Mesenchymal stem cell (in vitro differentiated cells and primary cell): ENCODE measurements at regions not wholly inside any gene's neighbourhood (a gene's known extent, or its start where the extent isn't known, plus 50 kb on each side); places are given as distances from the start of the nearest gene placed in this dataset.

ENCODE experiments used
- DNase-seq: peaks from one replicate; pipeline ENCODE4 v3.0.0-alpha.2; 2013
- H2AFZ ChIP-seq: one replicate; pipeline ENCODE4 v1.6.1; 2013; ENCODE audit warnings: low read depth, mild to moderate bottlenecking, control low read depth, inconsistent platforms, low read length, moderate library complexity
- H2AK5ac ChIP-seq: 2 replicates; pipeline ENCODE4 v1.6.1; 2013; ENCODE audit warnings: low read length, moderate library complexity, mild to moderate bottlenecking, inconsistent platforms; ENCODE audit not compliant: severe bottlenecking
- H2BK120ac ChIP-seq: one replicate; pipeline ENCODE4 v1.6.1; 2013; ENCODE audit warnings: low read depth, mild to moderate bottlenecking, inconsistent platforms, low read length, moderate library complexity
- H2BK12ac ChIP-seq, 2 experiments: one replicate each; pipeline ENCODE4 v1.6.1; 2013; ENCODE audit warnings: inconsistent platforms in 2 of 2, low read length in 2 of 2, mild to moderate bottlenecking in 2 of 2, moderate library complexity in 2 of 2, control low read depth in 1 of 2
- H2BK15ac ChIP-seq: one replicate; pipeline ENCODE4 v1.6.1; 2013; ENCODE audit warnings: mild to moderate bottlenecking, low read depth, inconsistent platforms; ENCODE audit not compliant: poor library complexity, severe bottlenecking
- H2BK5ac ChIP-seq: 2 replicates; pipeline ENCODE4 v1.6.1; 2013; ENCODE audit warnings: low read depth, mild to moderate bottlenecking, low read length, control low read depth, inconsistent platforms; ENCODE audit not compliant: poor library complexity, severe bottlenecking
- H3K14ac ChIP-seq, 2 experiments: one replicate each; pipeline ENCODE4 v1.6.1; 2013; ENCODE audit warnings: inconsistent platforms in 2 of 2, low read length in 2 of 2, control low read depth in 1 of 2, mild to moderate bottlenecking in 1 of 2, moderate library complexity in 1 of 2
- H3K18ac ChIP-seq, 2 experiments: one replicate each; pipeline ENCODE4 v1.6.1; 2013; ENCODE audit warnings: inconsistent platforms in 2 of 2, low read length in 2 of 2, control low read depth in 1 of 2, low read depth in 1 of 2, mild to moderate bottlenecking in 1 of 2
- H3K23ac ChIP-seq, 2 experiments: one replicate each; pipeline ENCODE4 v1.6.1; 2013; ENCODE audit warnings: inconsistent platforms in 2 of 2, low read length in 2 of 2, mild to moderate bottlenecking in 2 of 2, moderate library complexity in 2 of 2, control low read depth in 1 of 2
- H3K27ac ChIP-seq: 2 replicates; pipeline ENCODE4 v1.5.1; 2013; ENCODE audit warnings: mild to moderate bottlenecking, moderate library complexity, low read length, control low read depth, inconsistent platforms; ENCODE audit not compliant: poor library complexity, severe bottlenecking
- H3K27me3 ChIP-seq, 2 experiments: 2 replicates each; pipeline versions ENCODE4 v1.6.1 to v1.7.0; 2013; ENCODE audit warnings: low read length in 2 of 2, mild to moderate bottlenecking in 2 of 2, moderate library complexity in 2 of 2, control low read depth in 1 of 2, inconsistent platforms in 1 of 2; ENCODE audit not compliant: control insufficient read depth in 1 of 2, insufficient read depth in 1 of 2
- H3K36me3 ChIP-seq, 2 experiments: 2 replicates each; pipeline versions ENCODE4 v1.6.1 to v1.7.0; 2013; ENCODE audit warnings: low read length in 2 of 2, control low read depth in 1 of 2, inconsistent platforms in 1 of 2, low read depth in 1 of 2, mild to moderate bottlenecking in 1 of 2; ENCODE audit not compliant: insufficient read depth in 2 of 2, control insufficient read depth in 1 of 2
- H3K4ac ChIP-seq, 2 experiments: one replicate each; pipeline ENCODE4 v1.6.1; 2013; ENCODE audit warnings: inconsistent platforms in 2 of 2, low read length in 2 of 2, mild to moderate bottlenecking in 2 of 2, moderate library complexity in 2 of 2, control low read depth in 1 of 2, low read depth in 1 of 2
- H3K4me1 ChIP-seq: 2 replicates; pipeline ENCODE4 v1.6.1; 2013; ENCODE audit warnings: low read depth, low read length, control low read depth; ENCODE audit not compliant: control insufficient read depth, insufficient read depth
- H3K4me2 ChIP-seq: 2 replicates; pipeline ENCODE4 v1.6.1; 2013; ENCODE audit warnings: low read length, mild to moderate bottlenecking, inconsistent platforms; ENCODE audit not compliant: poor library complexity, severe bottlenecking
- H3K4me3 ChIP-seq, 2 experiments: 2 replicates each; pipeline versions ENCODE4 v1.5.1 to v1.7.0; 2013; ENCODE audit warnings: low read length in 2 of 2, mild to moderate bottlenecking in 2 of 2, control low read depth in 1 of 2, low read depth in 1 of 2; ENCODE audit not compliant: insufficient read depth in 1 of 2
- H3K79me1 ChIP-seq: replicated peaks from 2 replicates; pipeline ENCODE4 v1.6.1; 2013; ENCODE audit warnings: mild to moderate bottlenecking, control low read depth, low read length, inconsistent platforms; ENCODE audit not compliant: poor library complexity, severe bottlenecking
- H3K9ac ChIP-seq: 2 replicates; pipeline ENCODE4 v1.7.0; 2013; ENCODE audit warnings: mild to moderate bottlenecking, low read length, moderate library complexity
- H3K9me3 ChIP-seq: 2 replicates; pipeline ENCODE4 v1.7.0; 2013; ENCODE audit warnings: mild to moderate bottlenecking, low read length; ENCODE audit not compliant: control insufficient read depth
- H4K8ac ChIP-seq: one replicate; pipeline ENCODE4 v1.6.1; 2013; ENCODE audit warnings: inconsistent platforms, mild to moderate bottlenecking, low read length, moderate library complexity
- H4K91ac ChIP-seq: one replicate; pipeline ENCODE4 v1.6.1; 2013; ENCODE audit warnings: mild to moderate bottlenecking, low read length, inconsistent platforms
- WGBS: methylation state at CpG from one replicate; pipeline ENCODE4 v1.1.7; 2013; ENCODE audit warnings: mixed read lengths; 5-methylcytosine and 5-hydroxymethylcytosine counted together

- no peak overlapping the region for H4K8ac ChIP-seq
- peaks cover 0 to 4% of the 10 kb centered on the region in 2 experiments for H3K27me3 ChIP-seq
- 22% methylated on average over 1 of the region's 1 CpG for WGBS
- no peaks in the 10 kb centered on the region for H3K79me1 ChIP-seq
- no peaks in the 10 kb centered on the region for H3K9me3 ChIP-seq
- H3K36me3 ChIP-seq: no peaks in the 10 kb centered on the region
- peak; percentile 47 for DNase-seq
- H2BK120ac ChIP-seq: no peak overlapping the region
- no peak overlapping the region for H2BK15ac ChIP-seq
- no peak overlapping the region for H3K23ac ChIP-seq
- H3K4me3 ChIP-seq: no peak overlapping the region
- H2BK5ac ChIP-seq: no peak overlapping the region
- peak overlapping the region; percentile 2 for H3K27ac ChIP-seq
- no peak overlapping the region for H4K91ac ChIP-seq
- no peak overlapping the region for H3K4me2 ChIP-seq
- no peak overlapping the region for H3K4ac ChIP-seq
- H2AK5ac ChIP-seq: no peak overlapping the region
- H3K18ac ChIP-seq: no peak overlapping the region
- no peak overlapping the region for H2BK12ac ChIP-seq
- no peak overlapping the region for H3K14ac ChIP-seq
- peaks cover 18% of the 10 kb centered on the region for H3K4me1 ChIP-seq
- no peak overlapping the region for H2AFZ ChIP-seq
- no peak overlapping the region for H3K9ac ChIP-seq
Observed at GRCh38 chr4:138674209-138674608, 341.4 kb upstream of the NOCT start.

GRCh38 chr4:138673053-138673452 lies 342.5 kb upstream of the NOCT start:
- 33% methylated on average over 9 of the region's 10 CpGs for WGBS
- Histone ChIP-seq H4K91ac (no peak overlapping the region), H4K8ac (no peak overlapping the region), H3K14ac (no peak overlapping the region), H3K36me3 (no peaks in the 10 kb centered on the region), H3K27ac (peak overlapping the region; percentile 21), H3K23ac (no peak overlapping the region), H2BK12ac (no peak overlapping the region), H3K18ac (peak overlapping the region; percentile 38 to 42), H3K4ac (no peak overlapping the region), H2BK120ac (no peak overlapping the region), H3K9me3 (no peaks in the 10 kb centered on the region), H3K9ac (no peak overlapping the region), H2AK5ac (no peak overlapping the region), H3K79me1 (no peaks in the 10 kb centered on the region), H2BK5ac (no peak overlapping the region), H3K4me3 (no peak overlapping the region), H3K27me3 (peaks cover 0 to 4% of the 10 kb centered on the region in 2 experiments), H3K4me1 (peaks cover 18% of the 10 kb centered on the region), H2BK15ac (no peak overlapping the region), H2AFZ (no peak overlapping the region), H3K4me2 (no peak overlapping the region)
- peak; percentile 72 for DNase-seq

GRCh38 chr4:138672393-138672976 lies 343.1 kb upstream of the NOCT start:
- Histone ChIP-seq H3K4me1 (peaks cover 17% of the 10 kb centered on the region), H2BK120ac (no peak overlapping the region)
- 66% methylated on average over 9 of the region's 9 CpGs for WGBS

DNA sequence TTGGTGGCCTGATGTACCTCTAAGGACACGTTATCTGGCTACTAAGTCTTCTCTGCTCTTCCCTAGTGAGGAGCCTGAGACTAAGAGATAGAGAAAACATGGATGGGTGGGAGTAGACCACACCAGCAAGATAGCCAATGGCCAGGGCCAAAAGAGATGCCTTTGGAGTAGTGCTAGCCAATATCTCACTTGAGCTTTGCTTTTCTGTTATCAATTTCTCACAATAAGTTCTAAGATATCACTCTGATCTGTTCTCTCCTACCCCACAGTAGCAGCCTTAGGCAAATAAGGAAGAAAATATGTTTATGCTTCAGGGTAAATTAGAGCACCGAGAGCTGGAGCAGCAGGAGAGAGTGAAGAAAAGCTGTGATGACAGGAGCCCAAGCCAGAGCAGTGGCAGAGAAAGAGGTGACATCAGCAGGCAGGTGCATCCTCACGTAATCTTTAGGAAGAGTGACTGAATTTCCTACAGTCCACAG lies 343.9 kb upstream of the NOCT start:
- H3K14ac ChIP-seq: no peak overlapping the region
- no peak overlapping the region for H3K9ac ChIP-seq
- H2AK5ac ChIP-seq: peak overlapping the region; percentile 47
- no peak overlapping the region for H2BK120ac ChIP-seq
- DNase-seq: no peak
- no peak overlapping the region for H2BK12ac ChIP-seq
- H3K9me3 ChIP-seq: no peaks in the 10 kb centered on the region
- no peak overlapping the region for H2BK15ac ChIP-seq
- H3K18ac ChIP-seq: no peak overlapping the region
- no peak overlapping the region for H3K4me2 ChIP-seq
- H3K27ac ChIP-seq: no peak overlapping the region
- no peaks in the 10 kb centered on the region for H3K27me3 ChIP-seq
- peaks cover 17% of the 10 kb centered on the region for H3K4me1 ChIP-seq
- H3K4ac ChIP-seq: no peak overlapping the region
- WGBS: 91% methylated on average over 3 of the region's 3 CpGs
- no peak overlapping the region for H3K23ac ChIP-seq
- H4K91ac ChIP-seq: no peak overlapping the region
- H3K4me3 ChIP-seq: no peak overlapping the region
- no peak overlapping the region for H4K8ac ChIP-seq
- no peaks in the 10 kb centered on the region for H3K79me1 ChIP-seq
- no peak overlapping the region for H2AFZ ChIP-seq
- no peaks in the 10 kb centered on the region for H3K36me3 ChIP-seq
- no peak overlapping the region for H2BK5ac ChIP-seq

More at GRCh38 chr4:138672393-138672976, 343.1 kb upstream of the NOCT start:
- Histone ChIP-seq H4K8ac (no peak overlapping the region), H2BK5ac (no peak overlapping the region), H2AK5ac (peak overlapping the region; percentile 66), H3K27ac (no peak overlapping the region), H3K79me1 (no peaks in the 10 kb centered on the region), H4K91ac (peak overlapping the region; percentile 35), H3K18ac (peak overlapping the region; percentile 42 to 49), H3K9ac (no peak overlapping the region), H3K4me3 (no peak overlapping the region), H2BK15ac (no peak overlapping the region), H3K14ac (no peak overlapping the region), H3K23ac (no peak overlapping the region), H2AFZ (no peak overlapping the region), H3K9me3 (no peaks in the 10 kb centered on the region), H3K36me3 (no peaks in the 10 kb centered on the region), H3K4me2 (no peak overlapping the region), H2BK12ac (no peak overlapping the region), H3K27me3 (peaks cover 0 to 2% of the 10 kb centered on the region in 2 experiments), H3K4ac (no peak overlapping the region)
- peak; percentile 39 for DNase-seq
